Mesothelial cell of epicardium (in vitro differentiated cells): ENCODE measurements at regions not wholly inside any gene's neighbourhood (a gene's known extent, or its start where the extent isn't known, plus 50 kb on each side); places are given as distances from the start of the nearest gene placed in this dataset.
"Not testable (repeated sequence)": the region's sequence is repeated elsewhere in the genome, so short reads cannot be mapped to it uniquely, and the experiment has no call there.

Source experiments
- DNase-seq, 2 experiments: peaks; one replicate each; pipeline ENCODE4 v3.0.0; 2021; ENCODE audit warnings: low spot score in 2 of 2; ENCODE audit not compliant: unreplicated experiment in 2 of 2
- H3K27ac Mint-ChIP-seq: 2 replicates; pipeline ENCODE4 v1.8.0; 2021; ENCODE audit warnings: mixed read lengths
- H3K27me3 Mint-ChIP-seq: 2 replicates; pipeline ENCODE4 v1.8.0; 2021; ENCODE audit warnings: low read depth, mixed read lengths
- H3K36me3 Mint-ChIP-seq: 2 replicates; pipeline ENCODE4 v1.8.0; 2021; ENCODE audit warnings: mixed read lengths
- H3K4me1 Mint-ChIP-seq: 2 replicates; pipeline ENCODE4 v1.8.0; 2021; ENCODE audit warnings: mixed read lengths
- H3K4me3 Mint-ChIP-seq: 2 replicates; pipeline ENCODE4 v1.8.0; 2021; ENCODE audit warnings: mild to moderate bottlenecking, moderate library complexity, mixed read lengths
- H3K9me3 Mint-ChIP-seq: 2 replicates; pipeline ENCODE4 v1.8.0; 2021; ENCODE audit warnings: mixed read lengths
- TF ChIP-seq, protein P1 (sequence below): fragments of 200-600 bp; sonication (generic); IDR thresholded peaks from one replicate; pipeline ENCODE4 v1.5.0; 2021; ENCODE audit warnings: antibody characterized with exemption; ENCODE audit not compliant: unreplicated experiment

DNA sequence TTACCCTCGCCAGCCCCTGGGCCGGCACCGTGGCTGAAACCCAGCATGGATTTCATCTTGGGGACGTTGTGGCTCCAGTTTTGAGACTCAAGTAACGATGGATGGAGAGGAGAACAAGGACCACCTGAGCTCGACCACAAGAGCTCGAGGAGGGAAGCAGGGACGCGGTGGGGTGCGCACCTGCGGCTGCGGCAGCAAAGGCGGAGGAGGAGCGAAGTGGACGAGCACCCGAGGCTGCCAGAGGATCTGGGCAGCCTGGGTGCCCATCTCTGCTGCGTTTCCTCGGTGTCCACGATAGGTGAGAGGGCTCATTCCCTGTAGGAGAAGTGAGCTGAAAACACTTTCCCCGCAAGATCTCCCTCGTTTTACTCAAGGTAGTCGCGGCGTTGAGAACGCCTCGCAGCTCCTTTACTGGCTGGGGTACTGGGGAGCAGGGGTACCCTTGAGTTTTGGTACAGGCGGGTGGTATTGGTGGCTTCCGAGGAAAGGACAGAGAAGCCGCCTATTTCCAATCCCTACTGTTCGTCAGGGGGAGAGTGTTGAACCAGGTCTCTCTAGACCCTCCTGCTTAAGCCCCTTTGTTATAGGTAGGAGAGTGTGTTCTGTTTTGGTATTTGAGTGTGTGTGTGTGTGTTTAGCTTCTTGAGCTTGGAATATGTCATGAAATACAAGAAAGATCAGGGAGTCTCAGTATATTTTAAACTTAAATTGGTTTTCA, 137.7 kb downstream of the TRIM27 start:
- Mint-ChIP-seq H3K9me3 (no peaks in the 10 kb centered on the region), H3K4me1 (peaks cover 11% of the 10 kb centered on the region), H3K4me3 (no peak overlapping the region), H3K36me3 (no peaks in the 10 kb centered on the region), H3K27me3 (peaks cover 98% of the 10 kb centered on the region), H3K27ac (no peak overlapping the region)
- DNase-seq = no peak
- TF ChIP-seq, protein P1, sequence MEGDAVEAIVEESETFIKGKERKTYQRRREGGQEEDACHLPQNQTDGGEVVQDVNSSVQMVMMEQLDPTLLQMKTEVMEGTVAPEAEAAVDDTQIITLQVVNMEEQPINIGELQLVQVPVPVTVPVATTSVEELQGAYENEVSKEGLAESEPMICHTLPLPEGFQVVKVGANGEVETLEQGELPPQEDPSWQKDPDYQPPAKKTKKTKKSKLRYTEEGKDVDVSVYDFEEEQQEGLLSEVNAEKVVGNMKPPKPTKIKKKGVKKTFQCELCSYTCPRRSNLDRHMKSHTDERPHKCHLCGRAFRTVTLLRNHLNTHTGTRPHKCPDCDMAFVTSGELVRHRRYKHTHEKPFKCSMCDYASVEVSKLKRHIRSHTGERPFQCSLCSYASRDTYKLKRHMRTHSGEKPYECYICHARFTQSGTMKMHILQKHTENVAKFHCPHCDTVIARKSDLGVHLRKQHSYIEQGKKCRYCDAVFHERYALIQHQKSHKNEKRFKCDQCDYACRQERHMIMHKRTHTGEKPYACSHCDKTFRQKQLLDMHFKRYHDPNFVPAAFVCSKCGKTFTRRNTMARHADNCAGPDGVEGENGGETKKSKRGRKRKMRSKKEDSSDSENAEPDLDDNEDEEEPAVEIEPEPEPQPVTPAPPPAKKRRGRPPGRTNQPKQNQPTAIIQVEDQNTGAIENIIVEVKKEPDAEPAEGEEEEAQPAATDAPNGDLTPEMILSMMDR = no peak

DNA sequence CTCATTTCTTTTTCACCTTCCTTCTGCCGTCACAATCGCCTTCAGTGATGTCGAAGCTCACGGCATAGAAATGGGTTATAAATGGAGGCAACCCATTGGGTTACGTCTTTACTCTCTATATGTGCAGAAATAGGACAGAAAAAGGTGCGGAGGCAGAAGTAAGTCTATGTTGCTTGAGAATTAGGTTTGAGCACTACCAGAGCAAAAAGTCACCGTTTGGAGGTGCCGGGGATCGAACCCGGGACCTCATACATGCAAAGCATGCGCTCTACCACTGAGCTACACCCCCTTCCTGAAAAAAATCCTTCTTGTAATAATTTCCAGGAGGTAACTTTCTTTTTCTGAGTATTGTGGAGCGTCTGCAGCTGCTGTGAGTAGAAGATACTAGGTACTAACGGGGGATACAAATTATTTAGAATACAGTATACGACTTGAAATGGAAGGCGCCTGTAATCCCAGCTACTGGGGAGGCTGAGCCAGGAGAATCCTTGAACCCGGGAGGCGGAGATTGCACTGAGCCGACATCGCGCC, 134.2 kb downstream of the TRIM27 start:
- DNase-seq = no peak
- Mint-ChIP-seq H3K36me3 (no peaks in the 10 kb centered on the region), H3K27me3 (peaks cover 99% of the 10 kb centered on the region)

DNA sequence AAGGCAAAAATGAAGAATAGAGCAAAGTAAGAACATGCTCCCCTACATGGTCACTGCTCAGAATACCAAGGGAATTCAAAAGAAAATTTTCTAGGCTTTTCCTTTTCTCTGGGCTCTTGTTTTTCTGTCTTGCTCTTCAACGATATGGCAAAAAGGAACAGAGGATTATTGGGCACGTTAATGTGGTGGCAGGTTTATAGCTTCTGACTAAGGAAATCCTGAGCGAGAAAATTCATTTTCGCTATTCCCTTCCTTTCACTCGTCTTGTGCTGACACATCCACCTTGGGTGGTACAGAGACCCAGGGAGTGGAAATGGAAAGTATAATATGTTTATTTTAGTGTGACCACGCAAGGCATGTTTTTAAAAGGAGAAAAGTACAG, 132.8 kb downstream of the TRIM27 start:
- peaks cover 99% of the 10 kb centered on the region for H3K27me3 Mint-ChIP-seq
- DNase-seq = no peak
- H3K9me3 Mint-ChIP-seq = no peaks in the 10 kb centered on the region
- peaks cover 19% of the 10 kb centered on the region for H3K4me1 Mint-ChIP-seq
- H3K4me3 Mint-ChIP-seq = peak overlapping the region; percentile 78
- no peaks in the 10 kb centered on the region for H3K36me3 Mint-ChIP-seq
- TF ChIP-seq, protein P1 = no peak
- no peak overlapping the region for H3K27ac Mint-ChIP-seq

More for the DNA sequence above, 134.2 kb downstream of the TRIM27 start:
- Mint-ChIP-seq H3K4me1 (peaks cover 18% of the 10 kb centered on the region), H3K4me3 (peak overlapping the region; percentile 78), H3K27ac (peak overlapping the region; percentile 52), H3K9me3 (no peaks in the 10 kb centered on the region)
- TF ChIP-seq, protein P1 = no peak

DNA sequence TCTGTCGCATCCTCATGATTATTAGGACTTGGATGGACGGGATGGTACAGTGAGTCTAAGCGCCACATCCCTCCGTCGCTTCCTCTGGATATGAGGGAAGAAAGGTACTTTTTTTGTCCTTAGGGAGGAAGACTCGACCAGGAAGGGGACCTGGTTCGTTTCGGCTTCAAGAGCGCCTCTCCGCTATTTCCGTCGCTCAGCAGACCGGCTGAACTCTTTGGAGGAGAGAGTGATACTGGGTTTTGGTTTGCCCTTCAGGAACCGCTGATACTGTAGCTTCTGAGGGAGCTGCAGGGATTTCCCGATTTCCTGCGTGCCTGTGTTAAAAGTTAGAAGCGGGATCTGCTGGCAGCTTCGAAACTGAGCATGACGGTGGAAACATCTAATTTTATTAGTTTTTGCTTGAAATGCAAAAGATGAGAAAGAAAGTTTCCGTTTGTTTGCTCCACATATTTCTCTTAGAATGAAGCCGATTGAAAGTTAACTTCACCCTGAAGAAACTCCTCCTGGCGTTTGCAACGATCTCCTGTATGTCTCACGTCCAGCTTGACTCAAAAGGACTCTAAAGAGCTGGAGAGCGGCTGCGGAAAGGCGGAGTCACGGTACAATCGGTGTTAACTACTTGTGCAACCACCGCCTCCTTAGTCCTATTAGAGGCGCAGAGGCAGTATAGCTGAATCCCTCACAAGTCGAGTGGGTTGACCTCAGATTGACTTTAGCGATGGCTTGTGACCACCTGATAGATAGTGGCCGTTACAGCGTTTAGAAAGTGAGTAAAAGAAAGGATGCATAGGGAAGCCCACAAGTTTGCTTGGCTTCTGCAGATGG, 129.4 kb downstream of the TRIM27 start:
- DNase-seq = no peak
- H3K27ac Mint-ChIP-seq = no peak overlapping the region
- TF ChIP-seq, protein P1 = no peak
- peaks cover 18% of the 10 kb centered on the region for H3K4me1 Mint-ChIP-seq
- peaks cover 93% of the 10 kb centered on the region for H3K27me3 Mint-ChIP-seq
- H3K4me3 Mint-ChIP-seq = peak overlapping the region; percentile 50
- H3K36me3 Mint-ChIP-seq = no peaks in the 10 kb centered on the region
- H3K9me3 Mint-ChIP-seq = no peaks in the 10 kb centered on the region

DNA sequence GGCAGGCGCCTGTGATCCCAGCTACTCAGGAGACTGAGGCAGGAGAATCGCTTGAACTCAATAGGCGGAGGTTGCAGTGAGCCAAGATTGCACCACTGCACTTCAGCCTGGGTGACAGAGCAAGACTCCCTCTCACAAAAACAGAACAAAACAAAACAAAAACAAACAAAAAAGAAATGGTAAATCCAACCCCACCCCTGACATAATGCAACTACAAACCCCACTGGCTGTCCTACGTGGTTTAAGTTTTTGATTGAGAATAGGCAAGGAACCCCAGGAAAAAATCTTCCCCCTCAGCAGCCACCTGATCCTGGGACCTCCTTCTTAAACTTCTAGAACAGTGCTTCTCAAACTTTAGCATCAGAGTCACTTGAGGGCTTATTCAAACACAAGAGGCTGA, 123.1 kb downstream of the TRIM27 start:
- DNase-seq, H3K9me3 Mint-ChIP-seq, H3K36me3 Mint-ChIP-seq, H3K4me3 Mint-ChIP-seq, H3K4me1 Mint-ChIP-seq, H3K27ac Mint-ChIP-seq: not testable (repeated sequence)
- peaks cover 91% of the 10 kb centered on the region for H3K27me3 Mint-ChIP-seq
